Gastrocnemius medialis (tissue), 4 donors: ENCODE measurements at regions not wholly inside any gene's neighbourhood (a gene's known extent, or its start where the extent isn't known, plus 50 kb on each side); places are given as distances from the start of the nearest gene placed in this dataset.

Experiments
- ATAC-seq, 2 donors: fragments of 150-250 bp; one replicate each; pipeline ENCODE4 v1.9.1; 2016
- DNase-seq, 2 donors: peaks; one replicate each; pipeline ENCODE4 v3.0.0-alpha.2; 2019
- H3K27ac ChIP-seq, 4 donors: fragments of 200-600 bp; sonication (generic); 1 replicate in 1 of 4; 2 replicates in 3 of 4; pipeline ENCODE4 v1.5.1; 2016 to 2018; ENCODE audit warnings: mild to moderate bottlenecking in 2 of 4, moderate library complexity in 1 of 4
- H3K27me3 ChIP-seq, 3 donors: fragments of 200-600 bp; sonication (generic) in 2 of 3; 1 replicate in 1 of 3; 2 replicates in 2 of 3; pipeline versions ENCODE4 v1.5.1 to v1.6.0; 2016 to 2019; ENCODE audit warnings: mild to moderate bottlenecking in 1 of 3, moderate library complexity in 1 of 3
- H3K36me3 ChIP-seq, 2 donors: fragments of 200-600 bp; sonication (generic) in 1 of 2; one replicate each; pipeline ENCODE4 v1.5.1; 2017 to 2018
- H3K4me1 ChIP-seq, 2 donors: fragments of 200-600 bp; sonication (generic) in 1 of 2; one replicate each; pipeline ENCODE4 v1.5.1; 2016 to 2017; ENCODE audit warnings: mild to moderate bottlenecking in 2 of 2
- H3K4me3 ChIP-seq, 4 donors: fragments of 200-600 bp; sonication (generic) in 3 of 4; 1 replicate in 1 of 4; 2 replicates in 3 of 4; pipeline ENCODE4 v1.5.1; 2016 to 2019; ENCODE audit warnings: mild to moderate bottlenecking in 2 of 4
- H3K9me3 ChIP-seq, 3 donors: fragments of 200-600 bp; sonication (generic) in 2 of 3; 1 replicate in 1 of 3; 2 replicates in 2 of 3; pipeline ENCODE4 v1.5.1; 2016 to 2019
- POLR2A ChIP-seq, 2 donors: fragments of 450-650 bp; IDR thresholded peaks; one replicate each; pipeline ENCODE4 v1.6.1; 2017; ENCODE audit warnings: antibody characterized with exemption in 2 of 2, mild to moderate bottlenecking in 2 of 2, moderate library complexity in 2 of 2
- in situ Hi-C, 4 donors: fragments of 200-750 bp; cut with MboI; loops; one replicate each; pipeline versions ENCODE4 v1.15.0 to v1.8.0; 2017; ENCODE audit warnings: low sequenced_read_pairs in 4 of 4
- intact Hi-C: fragments of 100-400 bp; cut with DNase I; formaldehyde crosslinking; loops from one replicate; pipeline ENCODE4 v1.15.1; 2023; ENCODE audit warnings: low total_unique reads
- TF ChIP-seq, protein P1 (sequence below), 5 experiments: fragments of 450-650 bp in 3 of 5; fragments of 200-600 bp in 2 of 5; sonication (generic) in 2 of 5; IDR thresholded peaks in 4 of 5; conservative IDR thresholded peaks in 1 of 5; 1 replicate in 4 of 5; 2 replicates in 1 of 5; pipeline ENCODE4 v1.5.1; 2016 to 2019; ENCODE audit warnings: antibody characterized with exemption in 5 of 5, mild to moderate bottlenecking in 3 of 5, moderate library complexity in 3 of 5

- in situ Hi-C loops (loop anchor here in 2 of 4 donors (25.0 kb wide), 2 partner anchors 505 to 1205 kb away; no protein-coding TSS in a partner anchor), intact Hi-C loops (no loop called here)
- Histone ChIP-seq H3K27ac (no peak overlapping the region), H3K27me3 (no peaks in the 10 kb centered on the region), H3K4me1 (no peaks in the 10 kb centered on the region), H3K9me3 (no peaks in the 10 kb centered on the region), H3K4me3 (no peak overlapping the region), H3K36me3 (no peaks in the 10 kb centered on the region)
- DNase-seq = no peak
- TF ChIP-seq POLR2A (IDR thresholded peaks at IDR 0.05) = no peak
- TF ChIP-seq, protein P1, sequence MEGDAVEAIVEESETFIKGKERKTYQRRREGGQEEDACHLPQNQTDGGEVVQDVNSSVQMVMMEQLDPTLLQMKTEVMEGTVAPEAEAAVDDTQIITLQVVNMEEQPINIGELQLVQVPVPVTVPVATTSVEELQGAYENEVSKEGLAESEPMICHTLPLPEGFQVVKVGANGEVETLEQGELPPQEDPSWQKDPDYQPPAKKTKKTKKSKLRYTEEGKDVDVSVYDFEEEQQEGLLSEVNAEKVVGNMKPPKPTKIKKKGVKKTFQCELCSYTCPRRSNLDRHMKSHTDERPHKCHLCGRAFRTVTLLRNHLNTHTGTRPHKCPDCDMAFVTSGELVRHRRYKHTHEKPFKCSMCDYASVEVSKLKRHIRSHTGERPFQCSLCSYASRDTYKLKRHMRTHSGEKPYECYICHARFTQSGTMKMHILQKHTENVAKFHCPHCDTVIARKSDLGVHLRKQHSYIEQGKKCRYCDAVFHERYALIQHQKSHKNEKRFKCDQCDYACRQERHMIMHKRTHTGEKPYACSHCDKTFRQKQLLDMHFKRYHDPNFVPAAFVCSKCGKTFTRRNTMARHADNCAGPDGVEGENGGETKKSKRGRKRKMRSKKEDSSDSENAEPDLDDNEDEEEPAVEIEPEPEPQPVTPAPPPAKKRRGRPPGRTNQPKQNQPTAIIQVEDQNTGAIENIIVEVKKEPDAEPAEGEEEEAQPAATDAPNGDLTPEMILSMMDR (IDR thresholded peaks at IDR 0.05 in 4 of 5, conservative IDR thresholded peaks at IDR 0.05 in 1 of 5) = no peak
- no peak for ATAC-seq
Measured at GRCh38 chr11:122517403-122518379, 137.8 kb upstream of the UBASH3B start.

DNA sequence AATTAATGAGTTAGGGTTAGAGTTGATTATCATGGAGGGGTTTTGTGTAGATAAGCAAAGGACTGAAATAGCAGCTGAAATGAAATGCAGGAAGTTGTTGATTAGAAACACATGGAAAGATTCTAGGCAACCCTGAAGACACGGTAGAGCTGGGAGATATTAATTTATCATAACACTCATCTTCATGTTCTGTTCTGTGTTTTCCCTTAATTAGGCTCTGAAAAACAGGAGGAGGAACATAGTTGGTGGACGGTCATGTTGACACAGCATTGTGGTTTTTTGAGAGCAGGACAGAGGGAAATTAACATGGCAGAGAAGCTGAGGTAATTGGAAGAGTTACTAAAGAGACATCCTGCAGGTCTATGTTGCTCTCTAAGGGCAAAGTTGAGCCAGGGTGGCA is 138.8 kb upstream of the UBASH3B start:
- TF ChIP-seq, protein P1 (IDR thresholded peaks at IDR 0.05 in 4 of 5, conservative IDR thresholded peaks at IDR 0.05 in 1 of 5) = no peak
- no peak for TF ChIP-seq POLR2A (IDR thresholded peaks at IDR 0.05)
- ATAC-seq (no peak), DNase-seq (no peak)
- Histone ChIP-seq H3K4me1 (no peaks in the 10 kb centered on the region), H3K9me3 (no peaks in the 10 kb centered on the region), H3K4me3 (no peak overlapping the region), H3K27me3 (no peaks in the 10 kb centered on the region), H3K27ac (no peak overlapping the region), H3K36me3 (no peaks in the 10 kb centered on the region)
- intact Hi-C loops (no loop called here), in situ Hi-C loops (loop anchor here in 2 of 4 donors (25.0 kb wide), 2 partner anchors 504 to 1204 kb away; no protein-coding TSS in a partner anchor)

GRCh38 chr11:122513997-122514396 is 141.5 kb upstream of the UBASH3B start:
- in situ Hi-C loops = loop anchor here in 2 of 4 donors (25.0 kb wide), 2 partner anchors 502 to 1202 kb away; no protein-coding TSS in a partner anchor
- intact Hi-C loops = no loop called here
- H3K4me3 ChIP-seq = no peak overlapping the region

DNA sequence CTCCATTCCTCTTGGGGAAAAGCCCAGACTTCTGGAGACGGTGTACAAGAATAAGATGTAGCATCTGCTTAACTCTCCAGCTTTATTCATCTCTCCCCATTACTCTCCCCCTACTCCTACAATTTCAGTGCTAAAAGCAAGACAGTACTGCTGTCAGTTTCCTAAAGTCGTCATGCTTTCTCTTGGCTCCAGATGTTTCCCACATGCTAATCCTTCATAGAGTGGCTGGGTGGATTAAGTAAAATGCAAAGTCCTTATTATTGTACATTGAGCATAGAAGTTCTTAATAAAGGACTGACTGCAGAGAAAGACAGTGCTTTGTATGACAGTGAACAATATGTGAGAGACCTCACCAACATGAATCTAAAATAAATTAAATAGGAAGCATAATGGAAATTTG is 142.2 kb upstream of the UBASH3B start:
- ATAC-seq (no peak), DNase-seq (no peak)
- Histone ChIP-seq H3K9me3 (no peaks in the 10 kb centered on the region), H3K27ac (no peak overlapping the region), H3K4me3 (no peak overlapping the region), H3K27me3 (no peaks in the 10 kb centered on the region), H3K36me3 (no peaks in the 10 kb centered on the region), H3K4me1 (no peaks in the 10 kb centered on the region)
- intact Hi-C loops = no loop called here
- TF ChIP-seq POLR2A (IDR thresholded peaks at IDR 0.05) = no peak
- TF ChIP-seq, protein P1 (IDR thresholded peaks at IDR 0.05 in 4 of 5, conservative IDR thresholded peaks at IDR 0.05 in 1 of 5) = no peak
- in situ Hi-C loops = loop anchor here in 2 of 4 donors (25.0 kb wide), 2 partner anchors 501 to 1201 kb away; no protein-coding TSS in a partner anchor

More at GRCh38 chr11:122513997-122514396, 141.5 kb upstream of the UBASH3B start:
- Histone ChIP-seq H3K36me3 (no peaks in the 10 kb centered on the region), H3K9me3 (no peaks in the 10 kb centered on the region), H3K27me3 (no peaks in the 10 kb centered on the region), H3K27ac (no peak overlapping the region), H3K4me1 (no peaks in the 10 kb centered on the region)
- ATAC-seq (no peak), DNase-seq (no peak)
- TF ChIP-seq, protein P1 (IDR thresholded peaks at IDR 0.05 in 4 of 5, conservative IDR thresholded peaks at IDR 0.05 in 1 of 5) = no peak
- TF ChIP-seq POLR2A (IDR thresholded peaks at IDR 0.05) = no peak
